Muscle of arm (tissue), 1 donor: ENCODE measurements at regions not wholly inside any gene's neighbourhood (a gene's known extent, or its start where the extent isn't known, plus 50 kb on each side); places are given as distances from the start of the nearest gene placed in this dataset.
"Not testable (repeated sequence)": the region's sequence is repeated elsewhere in the genome, so short reads cannot be mapped to it uniquely, and the experiment has no call there.

Experiments
- DNase-seq: peaks from one replicate; pipeline ENCODE4 v3.0.0-alpha.2; 2013

DNA sequence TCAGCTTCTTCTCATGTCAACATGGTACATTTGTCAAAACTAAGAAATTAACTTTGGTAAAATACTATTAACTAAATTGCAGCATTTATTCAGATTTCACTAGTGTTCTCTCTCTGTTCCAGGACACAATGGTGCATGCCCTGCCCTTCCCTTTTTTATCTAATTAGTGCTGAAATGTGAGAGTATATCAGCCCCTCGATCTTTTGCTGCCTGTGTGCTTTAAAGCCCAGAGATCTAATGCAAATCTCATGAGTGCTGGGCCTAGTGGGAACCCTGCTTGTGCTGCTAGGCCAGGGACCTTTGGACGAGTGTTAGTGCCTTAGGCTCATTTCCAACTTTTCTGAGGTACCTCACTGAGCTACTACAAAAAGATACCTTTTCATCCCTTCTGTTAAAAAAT, 221.1 kb upstream of the EDNRB start:
- no peak for DNase-seq

DNA sequence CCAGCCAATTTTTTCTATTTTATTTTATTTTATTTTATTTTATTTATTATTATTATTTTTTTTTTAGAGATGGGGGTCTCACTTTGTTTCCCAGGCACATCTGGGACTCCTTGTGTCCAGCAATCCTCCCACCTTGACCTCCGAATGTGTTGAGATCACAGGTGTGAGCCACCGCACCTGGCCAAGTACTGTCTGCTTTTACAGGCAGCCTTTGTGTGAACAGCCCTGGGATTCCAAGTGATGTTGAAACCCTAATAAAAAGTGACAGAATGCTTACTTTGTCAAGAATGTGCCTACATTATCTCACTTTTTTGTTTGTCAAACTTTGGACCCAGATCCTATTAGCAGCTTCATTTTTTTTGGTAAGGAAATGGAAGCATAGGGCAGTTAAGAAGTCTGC, 220.1 kb upstream of the EDNRB start:
- no peak for DNase-seq

DNA sequence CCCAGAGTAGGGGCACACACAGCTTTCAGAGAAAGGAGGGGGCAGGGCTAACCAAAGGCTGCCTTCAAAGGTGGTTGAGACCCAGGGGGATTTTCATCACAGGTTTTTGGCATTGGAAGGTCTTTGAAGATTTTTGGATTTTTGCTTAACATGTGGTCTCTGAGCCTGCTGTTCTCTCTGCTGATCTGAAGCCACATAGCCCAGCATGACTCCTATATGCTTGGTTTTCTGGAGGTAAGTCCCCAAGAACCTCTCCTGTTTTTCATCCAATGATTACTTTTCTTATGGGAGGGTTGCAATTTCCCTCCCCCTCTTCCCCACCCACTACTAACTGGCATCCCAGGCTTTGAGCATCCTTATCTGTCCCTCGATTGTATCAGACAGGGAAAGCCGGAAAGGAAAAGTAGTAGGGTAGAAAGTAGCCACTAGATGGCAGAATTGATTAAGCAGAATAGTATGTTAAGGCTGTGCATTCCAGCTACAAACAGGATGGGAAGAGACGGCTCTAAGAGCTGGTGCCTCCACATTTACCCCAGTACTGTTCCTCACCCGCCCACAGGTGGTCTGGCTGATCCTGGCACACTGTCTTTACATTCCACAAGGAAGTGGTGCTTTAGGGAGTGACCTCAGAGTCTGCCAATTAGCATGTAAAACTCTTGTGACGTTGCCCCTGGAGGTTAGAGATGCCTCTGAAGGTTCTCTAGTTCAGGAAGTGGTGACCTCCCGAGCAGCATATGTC, 218.9 kb upstream of the EDNRB start:
- peak; percentile 67 for DNase-seq

DNA sequence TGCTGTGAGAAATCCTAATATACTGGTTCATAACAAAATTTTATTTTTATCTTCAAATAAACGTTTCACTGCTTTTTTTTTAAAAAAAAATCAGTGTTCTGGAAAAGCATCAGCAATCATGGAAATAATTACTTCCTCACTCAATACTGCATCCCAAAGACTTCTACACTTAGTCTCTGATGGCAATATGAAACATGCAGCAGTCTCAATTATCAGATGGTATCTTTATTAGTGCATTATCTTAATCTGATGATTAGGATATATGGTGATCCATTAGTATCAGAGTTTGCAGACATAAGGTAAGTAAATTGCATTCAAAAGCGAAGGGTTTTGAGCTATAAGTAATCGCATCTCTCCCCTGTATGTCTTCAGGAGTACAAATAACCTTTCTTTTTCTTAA, 218.3 kb upstream of the EDNRB start:
- DNase-seq, result no peak

DNA sequence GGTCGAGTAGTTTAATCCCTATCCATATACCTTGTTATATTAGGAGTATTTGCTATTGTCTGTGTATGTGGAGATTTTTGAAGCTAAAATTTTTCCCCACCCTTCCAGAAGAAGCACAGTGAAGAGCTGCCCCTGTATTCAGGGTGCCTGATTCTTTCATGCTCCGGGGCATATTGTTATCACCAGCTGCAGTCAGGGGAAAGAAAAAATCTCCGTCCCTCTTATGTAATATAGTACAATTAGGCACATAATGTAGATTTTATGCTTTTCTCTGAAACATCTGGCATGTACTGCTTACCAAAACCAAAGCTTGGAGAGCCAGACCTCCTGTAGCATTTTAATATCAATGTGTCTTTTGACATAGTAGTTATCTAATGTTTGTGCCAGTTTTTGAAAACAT, 214.9 kb upstream of the EDNRB start:
- DNase-seq, result no peak

DNA sequence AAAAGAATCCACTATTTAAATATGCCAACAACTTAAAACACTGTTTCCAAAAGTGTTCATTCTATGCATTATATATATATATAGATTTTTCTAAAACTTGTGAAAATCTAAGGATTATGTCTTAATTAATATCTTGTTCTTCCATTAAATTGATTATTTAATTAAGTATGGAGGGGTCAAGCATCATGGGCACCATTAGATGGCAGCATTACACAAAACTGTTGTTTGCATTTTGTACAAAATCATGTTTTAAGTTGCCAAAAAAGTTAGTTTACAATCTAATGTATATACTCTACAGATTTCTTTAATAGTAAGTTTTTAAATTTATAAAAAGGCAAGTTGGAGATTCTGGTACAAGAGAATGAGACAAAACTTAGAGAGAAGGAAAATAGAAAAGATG, 213.2 kb upstream of the EDNRB start:
- DNase-seq, result no peak

DNA sequence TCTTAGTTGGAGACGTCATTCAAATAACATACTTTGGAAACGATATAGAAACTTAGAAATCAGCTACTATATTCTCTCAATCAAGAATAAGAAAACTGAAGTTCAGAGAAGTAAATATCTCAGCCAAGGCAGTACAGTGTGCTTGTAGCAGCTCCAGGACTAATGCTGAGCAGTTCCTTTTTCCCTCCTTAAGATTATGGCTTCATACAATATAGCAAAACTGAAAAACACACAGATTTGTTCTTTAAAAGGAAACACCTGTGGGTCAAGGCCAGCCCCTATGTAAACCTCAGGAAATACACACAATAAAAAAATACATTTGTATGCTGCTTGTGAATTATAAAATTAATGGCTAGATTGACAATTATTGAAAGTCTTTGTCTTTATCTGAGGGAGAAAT, 212.7 kb upstream of the EDNRB start:
- no peak for DNase-seq

DNA sequence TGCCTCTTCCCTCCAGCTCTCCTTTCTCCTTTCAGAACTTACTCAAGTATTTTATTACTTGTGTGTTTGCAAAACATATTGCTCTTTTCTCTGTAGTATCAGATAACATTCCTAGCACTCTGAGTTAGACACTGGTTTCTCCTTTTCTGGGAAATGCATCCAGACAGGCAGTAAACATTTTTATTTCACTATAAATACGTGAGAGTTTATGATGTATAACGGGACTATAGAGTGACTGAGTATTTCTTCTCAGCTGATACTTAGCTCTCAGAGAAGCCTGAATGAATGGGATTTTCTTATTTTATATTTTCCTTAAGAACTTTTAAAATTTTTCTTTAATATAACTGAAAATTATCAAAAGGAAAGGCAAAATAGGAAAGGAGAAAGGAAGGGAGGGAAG, 211.2 kb upstream of the EDNRB start:
- DNase-seq, result no peak

DNA sequence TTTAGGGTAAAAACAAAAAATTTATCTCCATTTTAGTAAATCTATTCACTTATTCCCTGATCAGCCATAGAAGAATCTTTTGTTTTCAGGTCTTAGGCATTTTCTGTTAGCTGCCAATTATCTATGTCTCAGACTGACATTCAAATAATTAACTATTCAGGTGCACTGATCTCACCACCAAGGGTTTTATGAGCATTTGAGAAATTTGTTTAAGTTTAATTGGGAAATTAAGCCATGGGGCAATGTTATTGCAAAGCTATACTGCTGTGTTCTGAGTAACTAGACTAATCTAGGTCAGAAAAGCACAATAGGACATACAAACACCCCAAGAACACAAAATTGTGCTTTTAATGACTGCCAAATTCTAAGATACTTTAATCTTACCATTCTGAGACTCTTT, 210.7 kb upstream of the EDNRB start:
- DNase-seq, result no peak

DNA sequence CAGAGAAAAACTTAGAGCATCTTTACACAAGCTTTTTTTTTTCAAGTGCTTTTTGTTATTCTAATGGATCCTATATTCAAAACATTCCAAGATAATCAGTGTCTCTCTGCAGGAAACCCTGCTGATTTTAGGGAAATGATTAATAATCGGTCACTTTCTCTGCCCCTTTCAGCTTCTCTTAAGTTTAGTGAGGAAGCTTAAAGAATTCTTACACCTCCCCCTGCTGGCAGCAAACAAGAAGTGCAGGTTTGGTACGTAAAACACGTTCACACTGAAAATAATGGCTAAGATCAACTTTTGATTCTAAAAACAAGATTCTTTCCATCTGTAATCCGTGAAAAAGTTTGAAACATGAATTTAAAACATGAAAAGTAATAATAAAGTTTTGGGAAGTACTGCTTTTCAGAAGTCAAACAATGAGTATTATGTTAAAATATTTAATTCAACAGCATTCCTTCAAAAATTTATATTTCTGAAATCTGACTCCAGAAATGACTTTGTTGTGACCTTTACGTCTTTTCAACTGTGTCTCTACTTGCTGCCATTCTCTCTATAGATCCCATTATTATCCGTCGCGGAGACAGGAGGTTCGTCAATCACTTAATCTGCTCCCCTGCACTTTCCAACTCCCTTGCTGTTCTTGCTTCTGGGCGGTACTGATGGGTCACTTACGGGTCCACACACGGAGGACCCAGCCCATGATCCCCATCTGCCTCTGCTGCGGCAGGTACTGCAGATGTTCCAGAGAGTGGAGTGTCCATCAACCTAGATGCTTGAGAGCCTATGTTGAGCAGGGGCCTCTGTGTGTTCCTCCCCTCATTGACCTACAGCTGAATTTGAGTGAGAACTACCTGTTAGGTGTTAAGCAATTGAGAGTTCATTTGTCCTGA, 203.1 kb upstream of the EDNRB start:
- DNase-seq, result peak; percentile 72

DNA sequence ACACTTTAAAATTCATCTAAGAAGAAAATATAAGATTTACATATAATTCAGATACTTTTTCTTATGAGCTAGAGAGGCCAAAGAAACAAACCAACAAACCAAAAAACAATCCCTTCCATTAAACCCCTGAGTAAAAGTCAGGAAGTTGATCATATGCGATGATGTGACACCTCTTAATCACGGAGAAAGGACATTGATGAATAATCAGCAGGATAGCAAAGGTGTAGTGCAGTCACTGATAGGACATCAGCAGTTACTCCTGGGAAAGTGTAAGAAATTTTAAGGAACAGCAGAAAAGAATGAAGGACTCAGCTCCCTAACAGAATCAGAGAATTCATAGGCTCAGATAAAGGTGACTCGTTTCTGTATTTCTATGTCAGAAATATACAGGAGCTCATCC, 202.4 kb upstream of the EDNRB start:
- no peak for DNase-seq

DNA sequence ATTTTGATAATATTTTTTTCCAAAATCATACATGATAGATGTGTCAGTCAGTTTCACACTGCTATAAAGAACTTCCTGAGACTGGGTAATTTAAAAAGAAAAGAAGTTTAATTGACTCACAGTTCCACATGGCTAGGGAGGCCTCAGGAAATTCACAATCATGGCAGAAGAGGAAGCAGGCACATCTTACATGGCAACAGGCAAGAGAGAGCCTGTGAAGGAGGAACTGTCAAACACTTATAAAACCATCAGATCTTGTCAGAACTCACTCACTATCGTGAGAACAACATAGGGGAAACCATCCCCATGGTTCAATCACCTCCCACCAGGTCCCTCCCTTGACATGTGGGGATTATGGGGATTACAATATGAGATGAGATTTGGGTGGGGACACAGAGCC, 201.5 kb upstream of the EDNRB start:
- not testable (repeated sequence) for DNase-seq

DNA sequence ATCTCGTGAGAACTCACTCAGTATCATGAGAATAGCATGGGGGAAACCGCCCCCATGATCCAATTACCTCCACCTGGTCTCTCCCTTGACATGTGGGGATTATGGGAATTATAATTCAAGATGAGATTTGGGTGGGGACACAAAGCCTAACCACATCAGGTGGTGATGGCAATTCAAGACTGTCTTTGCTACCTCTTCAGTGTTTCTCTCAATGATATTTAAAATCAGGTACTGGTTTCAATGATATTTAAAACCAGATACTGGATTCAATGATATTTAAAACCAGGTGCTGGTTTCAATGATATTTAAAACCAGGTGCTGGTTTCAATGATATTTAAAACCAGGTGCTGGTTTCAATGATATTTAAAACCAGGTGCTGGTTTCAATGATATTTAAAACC, 198.4 kb upstream of the EDNRB start:
- DNase-seq, result not testable (repeated sequence)

DNA sequence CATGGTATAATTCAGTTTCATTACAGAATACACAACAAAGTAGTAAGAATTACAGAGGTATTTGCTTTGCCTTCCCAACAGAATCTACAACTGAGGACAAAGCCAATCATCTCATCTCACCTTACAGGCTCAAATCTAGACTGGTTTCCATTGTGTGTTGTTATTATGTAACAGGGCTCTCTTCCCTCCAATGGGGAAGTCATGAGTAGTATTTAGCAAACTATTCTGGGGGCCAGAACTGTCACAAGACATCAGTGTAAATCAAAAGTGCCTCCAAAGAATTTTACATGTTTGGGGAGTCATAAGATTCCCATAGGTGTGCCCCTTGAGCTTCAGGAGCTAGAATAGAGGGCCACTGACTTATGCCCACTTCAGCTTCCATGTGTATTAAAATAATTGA, 187.0 kb upstream of the EDNRB start:
- no peak for DNase-seq

DNA sequence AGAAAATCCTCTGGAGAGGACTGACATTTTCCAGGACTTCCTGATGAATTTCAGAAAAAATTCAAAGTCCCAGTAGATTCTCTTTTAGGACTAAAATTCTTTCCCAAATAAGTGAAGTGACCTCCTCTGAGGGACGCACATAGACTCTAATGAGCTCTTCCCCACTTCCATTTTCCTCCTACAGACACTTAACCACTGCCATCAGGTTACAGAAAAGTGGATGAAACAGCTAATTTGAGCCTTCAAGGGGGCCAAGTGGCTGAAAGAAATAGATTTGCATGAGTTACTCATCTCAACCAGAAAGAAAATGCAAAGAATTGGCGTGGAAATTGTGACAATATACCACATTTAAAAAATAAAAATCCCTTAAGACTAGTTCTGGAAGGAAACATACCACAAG, 185.3 kb upstream of the EDNRB start:
- peak; percentile 42 for DNase-seq

DNA sequence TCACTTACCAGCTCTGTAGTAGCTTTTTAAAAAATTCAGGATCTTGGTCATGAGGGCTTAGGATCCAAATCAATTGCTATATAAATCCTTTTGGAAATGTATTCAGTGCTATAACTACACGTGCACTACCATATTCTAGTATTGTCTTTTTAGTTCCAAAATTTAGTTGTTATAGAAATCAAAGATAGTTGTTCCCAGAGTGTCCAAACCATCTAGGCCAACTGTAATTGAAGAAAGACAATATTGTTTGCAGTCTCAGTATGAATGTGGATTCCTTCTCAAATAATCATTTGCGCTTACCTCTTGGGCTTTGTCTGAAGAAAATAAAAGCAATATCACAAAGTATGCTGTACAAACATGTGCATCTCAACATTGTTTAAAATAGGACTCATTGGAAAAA, 184.1 kb upstream of the EDNRB start:
- DNase-seq, result peak; percentile 42

DNA sequence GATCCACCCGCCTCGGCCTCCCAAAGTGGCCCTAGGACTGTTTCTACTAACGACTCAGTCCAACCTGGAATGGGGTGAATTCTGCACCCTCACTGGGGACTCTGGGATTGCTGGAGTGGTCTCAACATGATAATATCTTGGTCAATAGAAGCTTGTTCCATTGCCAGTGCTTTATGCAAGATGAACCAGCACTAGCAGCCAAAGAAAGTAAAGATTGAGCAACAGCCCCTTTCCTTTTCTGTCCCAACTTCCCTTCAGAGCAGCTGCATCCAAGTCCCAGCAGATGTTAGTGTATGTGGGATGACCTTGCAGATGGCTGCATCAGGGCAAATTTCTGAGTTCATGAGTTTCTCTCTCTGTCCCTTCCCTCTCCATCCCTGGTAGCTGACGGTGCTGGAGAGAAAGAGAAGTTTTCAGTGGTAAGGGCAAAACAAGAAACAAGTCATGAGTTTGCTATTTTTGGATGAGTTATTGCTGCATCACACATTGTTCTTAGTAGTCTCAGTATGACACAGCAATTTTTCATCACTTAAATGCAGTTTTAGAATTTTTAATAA, 183.6 kb upstream of the EDNRB start:
- peak; percentile 78 for DNase-seq

DNA sequence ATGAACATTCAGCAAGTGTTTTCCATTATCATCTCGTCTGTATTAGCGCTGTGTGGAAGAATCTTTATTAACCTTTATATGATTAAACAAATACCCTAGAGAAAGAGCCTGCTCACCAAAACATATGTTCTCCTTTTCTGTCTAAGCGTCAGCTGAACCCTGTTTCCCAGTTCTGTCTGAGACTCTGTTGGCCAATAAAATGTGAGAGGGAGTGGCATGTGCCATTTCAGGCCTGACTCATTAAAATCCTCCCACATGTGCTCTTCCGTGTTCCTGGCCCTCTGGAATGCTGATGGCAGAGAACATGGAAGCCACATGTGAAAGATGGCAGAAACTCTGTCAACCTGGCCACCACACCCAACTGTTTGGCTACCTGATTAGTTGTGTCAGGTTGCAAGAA, 181.9 kb upstream of the EDNRB start:
- no peak for DNase-seq

DNA sequence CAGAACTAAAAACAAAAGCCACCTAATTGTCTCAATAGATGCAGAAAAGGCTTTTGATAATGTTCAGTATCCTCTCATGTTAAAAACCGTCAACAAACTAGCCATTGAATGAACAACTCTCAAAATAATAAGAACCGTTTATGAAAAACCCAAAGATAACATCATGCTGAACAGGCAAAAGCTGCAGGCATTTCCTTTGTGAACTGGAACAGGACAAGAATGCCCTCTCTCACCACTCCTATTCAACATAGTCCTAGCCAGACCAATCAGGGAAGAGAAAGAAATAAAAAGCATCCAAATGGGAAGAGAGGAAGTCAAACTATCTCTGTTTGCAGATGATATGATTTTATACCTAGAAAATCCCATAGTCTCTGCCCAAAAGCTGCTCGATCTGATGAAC, 179.6 kb upstream of the EDNRB start:
- no peak for DNase-seq

DNA sequence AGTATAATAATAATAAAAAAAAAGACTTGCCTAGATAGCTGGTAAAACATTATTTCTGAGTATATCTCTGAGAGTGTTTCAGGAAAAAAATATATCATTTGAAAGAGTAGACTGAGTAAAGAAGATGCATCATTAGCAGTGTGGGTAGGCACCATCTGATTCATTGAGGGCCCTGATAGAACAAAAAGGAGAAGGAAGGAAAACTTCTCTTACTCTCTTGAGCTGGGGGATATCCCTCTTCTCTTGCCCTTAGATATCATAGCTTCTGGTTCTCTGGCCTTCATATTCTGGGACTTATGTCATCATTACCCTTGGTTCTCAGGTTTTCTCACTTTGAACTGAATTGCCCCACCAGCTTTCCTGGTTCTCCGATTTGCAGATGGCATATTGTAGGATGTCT, 177.6 kb upstream of the EDNRB start:
- DNase-seq, result no peak

DNA sequence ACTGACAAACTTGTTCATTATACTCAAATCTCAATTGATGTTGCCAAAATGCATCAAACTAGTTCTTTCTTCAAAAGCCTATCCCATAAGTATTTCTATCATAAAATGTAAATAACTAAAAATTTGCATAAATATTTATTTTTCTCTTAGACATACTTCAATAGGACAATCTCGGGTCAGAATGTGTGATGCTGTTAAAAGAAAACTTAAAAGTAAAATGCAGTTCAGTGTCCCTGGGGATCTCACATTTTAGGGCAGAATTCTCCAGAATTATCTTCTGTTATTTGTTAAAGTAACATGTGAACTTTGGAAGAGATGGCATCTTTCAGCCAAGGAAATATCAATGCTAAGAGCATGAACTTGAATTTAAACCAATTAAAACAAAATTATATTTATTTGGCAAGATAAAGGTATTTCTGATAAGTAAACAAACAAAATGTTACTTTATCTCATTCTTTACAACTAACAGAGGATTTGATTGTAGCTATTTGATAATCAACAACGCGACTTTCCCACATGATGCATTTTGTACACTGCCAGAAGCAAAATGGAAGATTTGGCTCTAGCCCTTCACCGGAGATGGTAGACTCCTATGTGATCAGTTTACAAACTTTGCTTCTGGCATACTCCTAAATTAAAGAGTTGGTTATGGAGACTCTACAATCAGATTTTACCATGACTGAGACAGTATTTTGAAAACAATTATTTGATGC, 169.5 kb upstream of the EDNRB start:
- no peak for DNase-seq

DNA sequence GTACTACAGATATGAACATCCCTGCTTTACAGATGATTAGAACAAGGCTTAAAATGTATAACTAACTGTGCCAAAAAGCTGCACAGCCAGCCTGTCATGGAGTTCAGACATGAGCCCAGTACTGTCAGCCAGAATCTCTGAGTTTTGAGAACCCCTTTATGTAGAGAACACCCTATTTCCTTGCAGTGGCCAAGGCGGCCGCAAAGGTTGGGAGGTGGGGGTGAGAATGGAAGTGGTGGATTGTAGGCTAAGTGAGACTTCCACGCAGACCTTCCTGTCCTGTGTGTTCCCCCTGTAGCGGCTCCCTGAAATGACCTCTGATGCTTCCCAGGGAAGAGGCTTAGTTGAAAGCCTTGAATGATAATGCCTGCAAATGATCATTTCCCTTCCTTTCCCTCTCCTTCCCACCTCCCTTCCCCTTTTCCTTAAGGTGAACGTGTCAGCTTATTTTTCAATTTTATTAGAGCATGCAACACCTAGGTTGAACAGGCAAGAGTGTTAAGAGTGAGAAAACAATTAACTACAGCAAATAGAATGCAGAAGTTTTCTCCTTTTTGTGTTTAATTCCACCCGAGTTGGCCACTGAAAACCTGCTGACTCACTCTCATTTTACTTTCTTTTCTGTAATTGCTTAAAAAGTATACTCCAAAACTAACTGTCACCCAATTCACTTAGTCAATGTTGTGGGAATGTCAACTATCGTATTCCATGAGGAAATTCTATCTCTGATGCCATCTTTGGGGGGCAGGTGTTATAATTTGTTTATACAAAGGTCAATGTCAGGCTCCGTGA, 167.0 kb upstream of the EDNRB start:
- DNase-seq, result no peak
